ENCODE measurements at regions not wholly inside any gene's neighbourhood (a gene's known extent, or its start where the extent isn't known, plus 50 kb on each side); places are given as distances from the start of the nearest gene placed in this dataset.

GRCh38 chr14:55832122-55832911, 252.3 kb downstream of the KTN1 start:
- no peak for TF ChIP-seq CTCF (IDR thresholded peaks at IDR 0.05)
- TF ChIP-seq EZH2 (IDR thresholded peaks at IDR 0.05; ENCODE audit: borderline replicate concordance, insufficient read depth, low read depth, low read length, poor library complexity, severe bottlenecking): no peak

Data from B cell (primary cell).